HG03045 (cell line): ENCODE measurements at regions not wholly inside any gene's neighbourhood (a gene's known extent, or its start where the extent isn't known, plus 50 kb on each side); places are given as distances from the start of the nearest gene placed in this dataset.

Experiments used
- ATAC-seq: cut with Tn5 transposase; IDR thresholded peaks from one replicate; pipeline ENCODE4 v1.9.1; 2021; ENCODE audit warnings: mild to moderate bottlenecking, moderate library complexity; ENCODE audit not compliant: unreplicated experiment

GRCh38 chr6:144646093-144647056 lies 361.2 kb downstream of the UTRN start:
- ATAC-seq, result no peak

DNA sequence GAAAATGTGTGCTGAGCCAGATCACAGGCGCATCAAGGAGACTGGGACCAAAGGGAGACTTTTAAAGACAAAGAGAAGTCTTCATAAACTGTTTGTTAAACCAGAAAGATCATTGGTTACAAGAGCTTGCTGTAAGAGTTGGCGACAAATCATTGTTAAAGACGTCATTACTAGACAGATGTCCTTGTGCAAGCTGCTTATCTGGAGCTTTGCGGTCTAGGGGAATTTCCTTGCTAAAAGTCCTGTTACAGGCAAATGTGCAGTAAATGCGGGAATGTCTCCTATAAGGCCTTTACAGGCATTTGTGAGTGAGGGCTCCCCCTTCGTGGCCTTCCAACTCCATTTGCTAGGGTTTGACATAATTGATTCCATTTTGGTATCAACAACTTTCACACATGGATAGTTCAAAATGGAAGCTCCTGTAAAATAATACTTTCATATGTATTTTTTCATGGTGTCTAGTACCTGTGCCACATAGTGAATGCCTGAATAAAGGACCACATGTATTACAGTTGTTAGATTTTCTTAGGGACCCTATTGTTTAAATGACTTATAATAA lies 362.4 kb downstream of the UTRN start:
- ATAC-seq, result no peak

GRCh38 chr6:144647971-144648651 lies 363.0 kb downstream of the UTRN start:
- no peak for ATAC-seq

DNA sequence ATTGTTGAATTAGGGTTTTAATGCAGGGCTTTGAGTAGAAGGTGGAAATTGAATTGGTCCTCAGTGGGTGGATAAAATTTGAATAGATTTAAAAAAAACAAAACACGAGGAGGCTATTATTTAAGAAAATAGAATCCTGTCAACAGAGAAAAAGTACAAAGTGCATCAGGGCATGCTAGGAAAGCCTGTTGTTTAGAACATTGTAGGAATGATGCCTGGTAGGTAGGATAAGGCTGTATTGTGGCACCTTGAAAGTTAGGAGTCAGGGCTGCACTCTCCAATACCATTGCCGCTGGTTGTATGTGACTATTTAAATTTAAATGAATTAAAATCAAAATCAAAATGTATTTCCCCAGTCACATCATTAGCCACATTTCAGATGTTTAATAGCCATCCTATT lies 363.9 kb downstream of the UTRN start:
- no peak for ATAC-seq

GRCh38 chr6:144651234-144651633 lies 366.1 kb downstream of the UTRN start:
- ATAC-seq, result no peak

- ATAC-seq, result no peak
Observed at GRCh38 chr6:144652292-144652891, 367.3 kb downstream of the UTRN start.

DNA sequence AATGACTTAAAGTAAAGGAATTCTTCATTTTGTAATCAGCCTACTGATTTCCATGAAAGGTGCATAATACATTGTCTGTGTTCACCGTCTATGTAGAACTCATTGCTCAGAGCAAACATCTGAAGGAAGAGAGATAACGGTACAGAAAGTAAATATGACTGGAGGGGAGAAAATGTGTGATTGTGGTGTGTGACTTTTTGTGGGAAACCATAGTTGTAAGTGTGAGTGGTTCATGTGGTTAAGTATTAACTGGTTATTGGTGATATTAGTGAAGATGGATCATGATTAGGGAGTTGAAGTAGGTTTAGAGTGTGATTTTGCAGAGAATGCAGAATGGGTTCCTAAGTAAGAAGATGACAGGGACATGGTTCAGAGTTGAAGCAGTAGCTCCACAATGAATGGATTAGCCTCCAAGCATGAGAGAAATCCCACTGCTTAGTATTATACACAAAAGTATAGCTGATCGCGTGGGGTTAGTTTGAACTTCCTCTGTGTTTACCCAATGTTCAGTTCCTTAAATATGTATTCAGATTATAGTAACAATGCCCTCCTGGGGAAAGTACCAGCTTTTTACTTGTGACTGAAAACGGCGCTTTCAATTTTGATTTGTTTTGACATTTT lies 368.9 kb downstream of the UTRN start:
- peak; percentile 92 for ATAC-seq

DNA sequence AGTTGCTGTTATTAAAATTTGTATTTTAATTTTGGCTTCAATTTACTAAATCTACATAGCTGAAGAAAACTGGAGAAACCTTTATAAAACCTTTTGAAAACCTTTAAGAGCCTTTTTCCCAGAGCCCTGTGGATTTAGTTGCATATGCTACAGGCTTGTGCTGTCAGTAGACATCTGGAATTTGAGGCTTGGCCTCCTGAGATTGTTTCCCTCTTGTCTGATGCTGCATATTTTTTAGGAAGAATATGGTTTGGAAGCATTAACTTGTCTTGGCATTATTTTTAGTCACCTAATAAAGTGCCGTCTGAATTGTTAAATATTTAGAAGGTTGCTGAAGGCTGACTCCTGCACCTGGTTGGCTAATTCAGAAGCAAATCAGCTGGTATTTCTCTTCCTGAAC lies 369.4 kb downstream of the UTRN start:
- ATAC-seq, result peak; percentile 7

DNA sequence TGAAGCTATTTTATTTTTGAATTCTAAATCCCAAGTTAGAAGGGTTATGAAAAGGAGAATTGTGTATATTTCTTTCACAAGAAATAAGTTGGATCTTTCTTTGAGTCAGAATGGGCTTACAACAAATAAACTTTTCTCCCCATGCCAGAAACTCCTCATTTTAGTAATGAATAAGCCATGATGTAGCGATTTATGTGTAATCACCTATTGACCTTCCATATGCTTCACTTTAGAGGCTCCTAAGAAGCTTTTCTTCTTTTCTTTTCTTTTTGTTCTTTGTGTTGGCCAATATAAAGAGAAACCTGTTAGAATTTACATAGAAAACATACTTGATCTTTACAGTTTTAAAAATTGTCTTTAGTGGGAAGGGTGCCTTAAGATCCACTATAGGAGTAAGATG lies 370.2 kb downstream of the UTRN start:
- ATAC-seq, result no peak

DNA sequence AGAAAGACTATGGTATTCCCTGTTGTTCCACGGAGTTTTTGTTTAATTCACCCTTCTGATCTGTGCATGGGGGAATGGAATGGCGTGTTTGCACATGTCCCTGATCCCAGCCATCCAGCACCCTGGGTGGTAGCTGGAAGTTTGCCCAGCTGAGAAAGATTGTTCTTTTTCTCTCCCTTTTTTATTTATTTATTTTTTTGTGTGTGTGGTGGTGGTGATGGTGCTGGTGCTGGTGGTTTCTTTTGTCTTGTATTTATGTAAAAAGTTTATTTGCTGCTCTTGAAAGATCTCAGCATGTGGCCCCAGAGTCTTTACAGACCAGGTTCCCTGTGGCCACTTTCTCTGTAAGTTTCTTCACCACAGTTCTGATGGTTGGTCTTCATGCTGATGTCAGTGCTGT lies 372.6 kb downstream of the UTRN start:
- no peak for ATAC-seq

DNA sequence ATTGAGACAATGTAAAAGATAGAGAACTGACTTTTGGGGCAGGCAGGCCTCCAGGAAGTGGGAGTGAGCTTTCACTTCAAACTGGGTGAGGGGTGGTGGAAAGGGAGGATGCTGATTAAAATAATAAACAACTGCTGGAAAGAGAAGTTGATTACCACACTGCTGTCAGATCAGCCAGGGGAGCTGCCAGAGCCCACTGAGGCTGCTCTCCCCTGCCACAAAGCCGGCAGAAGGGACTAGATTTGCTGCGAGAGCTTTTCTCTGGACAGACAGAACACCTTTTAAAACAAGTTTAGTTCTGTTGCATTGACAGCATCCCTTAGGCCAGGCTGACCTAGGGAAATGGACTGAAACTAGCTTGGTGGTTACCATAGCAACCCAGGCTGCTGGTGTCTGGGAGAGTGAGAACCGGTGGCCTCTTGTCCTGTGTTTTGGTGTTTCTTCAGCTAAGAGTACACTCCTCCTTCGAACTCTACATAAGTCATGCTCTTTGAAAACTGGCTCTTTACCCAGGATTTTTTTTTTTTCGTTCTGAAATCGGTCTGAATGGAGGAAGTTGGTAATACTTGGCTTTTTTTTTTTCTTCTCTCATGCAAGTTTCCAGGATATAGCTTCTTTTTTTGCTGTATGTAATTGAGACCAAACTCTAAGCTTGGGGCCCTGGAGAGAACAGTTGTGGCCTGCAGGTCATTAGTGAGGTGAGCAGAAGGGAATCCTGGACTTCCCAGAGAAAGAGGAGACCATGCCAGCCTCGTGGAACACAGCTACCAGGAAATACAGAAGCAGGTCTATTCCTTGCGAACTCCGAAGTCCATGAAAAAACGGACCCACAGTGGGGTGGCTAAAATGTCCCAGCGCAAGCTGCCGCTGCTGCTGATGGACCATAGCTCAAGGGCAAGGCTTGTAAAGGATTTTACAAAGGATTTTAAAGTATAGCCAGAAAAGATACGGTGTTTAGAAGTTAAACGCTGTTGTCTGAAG lies 374.4 kb downstream of the UTRN start:
- peak; percentile 67 for ATAC-seq

GRCh38 chr6:144660561-144661115 lies 375.5 kb downstream of the UTRN start:
- no peak for ATAC-seq

DNA sequence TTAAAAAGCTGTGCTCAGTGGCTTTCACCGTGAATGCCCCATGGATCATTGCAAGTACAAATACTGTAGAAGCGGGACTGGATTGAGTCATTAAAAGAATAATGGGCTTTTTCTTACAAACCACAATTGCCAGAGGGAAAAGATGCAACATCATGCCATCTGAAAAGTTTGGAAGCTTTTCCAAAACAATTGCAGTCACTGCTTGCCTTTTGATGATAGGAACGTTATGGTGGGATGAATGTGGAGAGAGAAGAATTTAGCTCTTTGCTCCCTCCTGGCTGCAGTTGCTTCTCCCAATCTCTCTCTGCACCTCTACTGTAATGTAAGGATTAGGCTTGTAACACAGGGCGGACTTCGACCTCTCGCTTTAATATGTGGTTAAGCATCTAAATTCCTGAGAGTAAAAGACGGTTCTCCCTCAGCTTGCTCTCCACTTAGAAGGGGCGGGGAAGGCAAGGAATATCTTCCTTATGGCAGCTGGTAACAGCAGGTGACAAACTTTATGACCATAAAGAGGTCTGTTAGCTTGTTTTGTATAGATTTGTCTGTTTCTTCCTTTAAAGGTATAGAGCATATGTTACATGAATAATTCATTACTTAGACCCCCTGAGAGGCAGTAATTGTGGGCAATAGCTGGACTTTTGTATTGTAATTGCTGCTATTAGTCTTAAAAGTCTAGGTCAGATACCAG lies 376.1 kb downstream of the UTRN start:
- no peak for ATAC-seq

GRCh38 chr6:144662812-144663365 lies 377.8 kb downstream of the UTRN start:
- no peak for ATAC-seq

- no peak for ATAC-seq
Observed at GRCh38 chr6:144664281-144664680, 379.1 kb downstream of the UTRN start.

DNA sequence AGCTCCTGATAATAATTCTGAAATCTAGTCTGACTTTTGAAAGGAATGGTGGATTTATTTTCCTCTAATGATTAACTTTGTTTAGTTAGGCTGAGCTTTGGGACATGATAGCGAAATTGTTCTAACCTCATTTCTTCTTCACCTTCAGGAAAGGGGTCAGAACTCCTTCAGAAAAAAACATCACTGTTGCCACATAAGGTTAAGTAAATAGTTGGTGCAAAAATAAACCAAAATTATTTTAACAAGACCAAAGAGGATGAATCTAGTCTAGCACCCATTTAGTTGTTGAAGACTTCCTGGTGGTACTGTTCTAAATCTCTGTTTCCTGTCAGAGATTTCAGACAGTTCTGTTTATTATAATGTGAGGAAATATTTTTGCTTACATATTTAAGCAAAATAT lies 379.8 kb downstream of the UTRN start:
- no peak for ATAC-seq

DNA sequence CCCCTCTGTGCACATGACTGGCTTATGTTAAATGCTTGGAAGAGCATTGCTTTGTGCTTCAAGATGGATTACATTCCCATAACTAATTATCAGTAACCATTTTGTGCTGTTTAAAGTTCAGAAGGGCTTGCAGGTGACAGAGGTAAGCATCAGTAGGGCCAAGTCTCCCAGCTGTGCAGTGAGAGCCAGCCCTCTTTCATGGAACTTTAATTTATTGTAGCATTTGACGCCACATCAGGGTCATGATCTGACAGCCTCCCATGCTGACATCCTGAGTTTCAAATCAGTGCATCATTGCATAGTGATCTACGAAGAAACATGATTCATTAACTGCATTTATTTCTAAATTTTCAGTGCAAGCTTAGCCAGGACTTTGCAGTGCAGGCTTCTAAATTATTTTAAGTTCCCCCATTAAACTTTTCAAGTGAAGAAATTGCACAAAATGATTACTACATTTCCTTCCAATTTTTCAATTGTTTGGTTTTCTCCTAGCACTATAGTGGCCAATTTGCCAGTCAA lies 380.9 kb downstream of the UTRN start:
- ATAC-seq, result no peak

- ATAC-seq, result no peak
Observed at GRCh38 chr6:144666781-144667180, 381.6 kb downstream of the UTRN start.
